GM19239 (cell line): ENCODE measurements at regions not wholly inside any gene's neighbourhood (a gene's known extent, or its start where the extent isn't known, plus 50 kb on each side); places are given as distances from the start of the nearest gene placed in this dataset.

Experiments used
- DNase-seq: peaks from one replicate; pipeline ENCODE4 v3.0.0; 2011; ENCODE audit warnings: low spot score; ENCODE audit not compliant: insufficient read length
- FAIRE-seq: peaks from 2 replicates; lab custom pipeline; 2011; peaks lifted over from hg19 to GRCh38; lab: Jason Lieb, UNC

DNA sequence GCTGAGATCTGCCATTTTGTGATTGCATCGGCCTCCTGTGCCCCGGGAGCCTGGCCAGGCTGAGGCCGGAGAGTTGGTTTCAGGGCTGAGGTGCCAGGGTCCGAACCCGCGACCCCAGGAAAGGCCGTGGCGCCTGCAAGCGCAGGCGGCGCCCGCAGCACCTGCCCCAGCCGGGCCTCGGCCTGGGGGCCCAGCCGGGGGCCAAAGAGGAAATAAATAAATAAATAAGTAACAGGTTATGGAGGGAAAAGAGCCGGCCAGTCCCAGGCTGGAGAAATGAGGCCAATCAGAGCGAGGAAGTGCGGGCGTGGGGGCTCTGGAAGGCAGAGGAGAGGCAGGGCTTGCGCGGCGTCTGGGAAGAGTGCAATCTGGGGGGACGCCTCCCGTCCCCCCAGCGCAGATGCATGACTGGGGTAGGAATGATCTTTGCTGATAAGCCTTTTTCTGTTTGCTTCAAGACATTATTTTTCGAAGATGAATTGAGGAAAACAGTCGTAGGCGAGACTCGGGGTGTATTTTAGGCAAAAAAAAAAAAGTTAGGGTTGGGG, 145.6 kb upstream of the ZNF536 start:
- DNase-seq = peak; percentile 23
- FAIRE-seq = no peak

DNA sequence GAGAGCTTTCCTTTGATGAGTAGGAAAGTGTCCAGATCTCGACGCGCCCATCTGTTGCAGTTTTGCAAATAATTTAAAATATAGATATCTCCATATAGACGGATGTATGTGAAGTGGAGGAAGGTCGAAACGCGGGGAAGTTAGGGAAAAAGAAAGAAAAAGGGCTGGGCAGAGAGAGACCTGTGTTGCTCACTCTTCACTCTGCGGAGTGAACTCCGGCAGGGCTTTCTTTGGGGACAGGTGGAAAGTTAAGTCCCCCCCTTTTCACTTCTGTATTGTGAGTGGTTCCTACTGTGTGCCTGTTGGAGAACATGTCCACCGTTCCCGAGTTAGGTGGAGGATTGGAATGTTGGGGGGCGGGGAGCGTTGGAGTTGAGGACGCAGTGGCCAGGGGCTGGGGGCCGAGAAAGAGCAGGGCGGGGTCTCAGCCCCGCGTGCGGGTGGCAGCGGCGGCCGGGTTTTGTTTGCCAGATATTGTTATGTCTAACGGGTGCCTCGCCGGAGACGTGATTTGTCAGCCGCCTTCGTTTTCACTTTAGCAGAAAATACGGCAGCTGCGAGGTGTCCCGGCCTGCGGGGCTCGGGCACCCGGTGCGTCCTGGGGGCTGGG, 145.1 kb upstream of the ZNF536 start:
- DNase-seq = no peak

DNA sequence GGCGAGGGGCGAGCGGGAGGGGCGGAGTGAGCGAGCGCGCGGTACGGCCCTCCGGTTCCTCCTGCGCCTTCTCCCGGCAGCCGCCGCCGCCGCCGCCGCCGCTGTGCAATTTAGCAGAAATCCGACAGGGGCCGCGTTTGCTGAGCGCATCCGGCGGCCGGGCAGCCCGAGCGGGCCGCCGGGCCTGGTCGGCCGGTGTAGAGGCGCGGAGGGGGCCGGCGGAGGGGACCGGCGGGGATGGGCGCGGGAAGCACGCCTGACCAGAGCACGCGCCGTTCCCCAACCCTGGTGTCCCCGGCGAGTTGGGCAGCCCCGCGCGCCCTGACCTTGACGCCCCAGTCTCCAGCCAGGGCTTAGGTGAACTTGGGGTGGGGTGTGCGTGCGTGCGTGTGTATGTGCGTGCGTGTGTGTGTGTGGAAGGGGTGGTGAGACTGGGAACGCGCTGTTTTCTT, 144.5 kb upstream of the ZNF536 start:
- peak; percentile 85 for DNase-seq
- FAIRE-seq = no peak

More for the DNA sequence above, 145.1 kb upstream of the ZNF536 start:
- FAIRE-seq = no peak

DNA sequence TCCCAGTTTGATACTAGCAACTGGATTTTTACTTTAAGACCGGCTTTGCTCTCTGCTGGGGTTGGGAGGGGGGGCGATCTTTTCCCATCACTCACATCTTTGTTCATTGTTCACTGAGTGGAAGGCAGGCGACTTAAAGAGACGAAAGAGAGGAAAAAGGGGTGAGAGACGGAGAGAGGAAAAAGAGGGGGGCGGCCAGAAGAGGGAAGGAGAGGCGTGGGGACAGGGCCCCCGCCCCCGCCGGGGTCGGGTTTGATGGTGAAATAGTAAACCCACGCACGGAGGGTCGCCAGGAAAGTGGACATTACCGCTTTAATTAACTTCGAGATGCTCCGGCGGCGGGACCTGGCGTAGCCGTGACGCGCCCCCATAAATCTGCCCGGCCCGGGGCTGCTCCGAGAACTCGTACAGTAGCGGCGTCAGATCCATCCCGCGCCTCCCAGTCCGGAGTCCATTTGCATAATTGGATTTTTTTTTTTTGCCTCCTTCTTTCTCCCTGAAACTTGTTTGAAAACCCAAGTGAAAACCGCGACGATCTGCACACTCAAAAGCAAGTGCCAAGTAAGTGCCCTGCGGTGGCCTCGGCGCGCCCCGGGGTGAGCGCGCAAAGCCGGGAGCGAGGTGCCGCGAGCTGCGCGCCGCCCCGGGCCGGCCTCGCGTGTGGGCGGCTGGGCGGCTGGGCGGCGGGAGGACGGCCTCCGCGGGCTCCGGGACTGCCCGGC, 143.9 kb upstream of the ZNF536 start:
- DNase-seq (peak; percentile 27), FAIRE-seq (no peak)

DNA sequence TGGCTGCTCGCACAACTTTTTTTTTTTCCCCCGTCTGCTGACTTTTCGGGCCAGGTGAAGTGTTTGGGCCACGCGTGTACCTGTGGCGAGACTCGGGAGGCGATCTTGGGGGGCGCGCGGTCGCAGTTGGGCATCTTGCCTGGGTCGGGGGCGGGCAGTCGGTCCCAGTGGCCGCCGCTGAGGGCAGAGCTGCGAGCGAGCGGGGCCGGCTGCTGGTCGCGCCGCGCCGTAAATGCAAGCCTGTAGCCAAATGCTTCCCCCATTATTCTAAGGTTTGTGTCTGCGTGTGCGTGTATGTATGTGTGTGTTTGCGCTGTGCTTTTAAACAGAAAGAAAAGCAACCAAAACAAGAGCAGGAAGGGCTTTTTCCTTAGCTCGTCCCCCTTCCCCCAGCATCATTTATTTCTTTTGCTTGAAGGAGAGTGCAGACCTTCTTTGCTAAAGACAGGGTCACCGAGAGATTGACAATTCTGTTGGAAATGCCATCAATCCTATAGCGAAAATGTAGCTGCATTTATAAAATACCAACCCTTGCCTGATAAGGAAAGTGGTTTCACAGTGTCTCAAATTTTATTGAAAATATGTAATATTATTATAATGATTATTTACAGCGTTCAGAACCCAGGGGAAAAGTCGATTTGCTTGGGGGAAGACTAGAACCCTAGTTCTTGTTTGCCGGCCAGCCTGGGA, 143.2 kb upstream of the ZNF536 start:
- no peak for DNase-seq
- no peak for FAIRE-seq

DNA sequence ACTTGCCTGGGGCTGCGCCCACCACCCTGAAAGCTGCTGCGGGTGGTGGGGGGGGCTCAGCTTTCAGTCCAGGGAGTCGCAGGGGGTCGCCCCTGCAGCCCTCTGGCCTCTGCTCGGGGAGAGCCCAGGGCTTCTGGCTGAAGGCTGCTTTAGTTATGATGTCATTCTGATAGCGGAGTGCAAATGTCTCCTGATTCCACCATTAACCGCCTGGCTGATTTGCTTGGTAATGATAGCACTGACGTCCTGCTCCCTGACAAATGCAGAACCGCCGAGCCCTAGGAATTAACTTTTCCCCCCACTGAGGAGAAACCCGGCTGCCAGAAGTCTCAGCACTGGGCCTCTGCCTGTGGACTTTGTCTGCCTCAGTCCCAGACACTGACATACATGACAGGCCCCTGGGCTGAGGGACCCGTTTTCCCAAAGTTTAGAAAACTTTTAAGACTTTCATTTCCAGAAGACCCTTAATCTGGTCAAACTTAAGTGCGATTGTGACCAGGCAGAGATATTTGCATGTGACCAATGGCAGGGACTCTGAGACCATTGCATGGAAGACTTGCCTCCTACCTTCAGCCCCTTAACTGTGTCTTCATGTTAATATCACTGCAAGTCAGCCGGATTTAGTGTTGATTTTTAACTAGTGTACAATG, 142.5 kb upstream of the ZNF536 start:
- DNase-seq (no peak), FAIRE-seq (no peak)

DNA sequence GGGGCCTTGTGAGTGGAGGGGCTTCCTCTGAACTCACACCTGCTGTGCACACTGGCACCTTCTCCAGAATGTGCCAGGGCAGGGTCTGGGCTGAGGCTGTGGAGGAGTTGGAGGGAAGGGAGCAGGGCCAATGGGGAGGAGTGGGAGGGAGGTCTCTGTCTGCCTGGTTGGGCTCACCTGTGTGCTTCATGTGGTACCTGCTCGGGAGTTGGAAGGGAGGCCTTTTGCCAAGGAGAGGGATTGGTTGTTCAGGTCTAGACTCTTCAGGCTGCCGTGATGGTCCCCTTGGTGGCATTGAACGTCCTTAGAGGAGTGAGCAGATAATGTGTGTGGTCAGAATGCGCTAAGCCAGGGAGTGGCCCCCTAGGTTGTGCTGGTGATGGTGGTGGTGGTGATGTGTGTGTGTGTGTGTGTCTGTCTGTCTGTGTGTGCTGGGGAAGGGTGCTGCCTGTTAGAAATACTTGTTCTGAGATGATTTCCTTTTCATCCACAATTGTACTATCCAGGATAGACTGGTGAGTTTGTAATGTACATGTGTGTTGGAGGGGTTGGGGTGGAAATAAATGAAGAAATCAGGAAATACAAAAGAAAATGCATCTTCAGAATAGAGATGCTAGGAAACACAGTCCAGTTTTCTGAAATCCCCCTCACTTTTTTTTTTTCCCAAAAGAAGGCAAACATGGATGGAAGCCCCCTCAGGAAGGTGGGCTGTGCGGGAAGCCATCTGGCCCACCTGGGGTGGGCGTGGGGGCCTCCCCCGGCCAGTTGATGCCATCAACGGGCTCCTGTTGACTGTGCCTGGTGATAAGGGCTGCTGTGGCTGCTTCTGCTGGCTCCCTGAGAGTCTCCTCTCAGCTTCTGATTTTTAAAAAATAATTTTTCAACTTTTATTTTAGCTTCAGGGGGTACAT, 140.5 kb upstream of the ZNF536 start:
- no peak for DNase-seq
- FAIRE-seq = no peak

DNA sequence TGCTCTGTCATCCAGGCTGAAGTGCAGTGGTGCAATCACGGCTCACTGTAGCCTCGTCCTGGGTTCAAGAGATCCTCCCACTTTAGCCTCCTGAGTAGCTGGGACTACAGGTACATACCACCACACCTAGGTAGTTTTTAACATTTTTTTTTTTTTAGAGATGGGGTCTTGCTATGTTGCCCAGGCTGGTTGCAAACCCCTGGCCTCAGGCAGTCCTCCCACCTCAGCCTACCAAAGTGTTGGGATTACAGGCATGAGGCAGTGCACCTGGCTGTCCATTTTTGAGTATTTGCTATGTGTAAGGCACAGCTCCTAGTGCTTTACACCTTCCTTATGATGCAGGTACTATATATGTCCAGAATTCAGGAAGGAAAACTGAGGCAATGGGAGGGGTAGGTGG, 138.8 kb upstream of the ZNF536 start:
- no peak for FAIRE-seq
- no peak for DNase-seq

DNA sequence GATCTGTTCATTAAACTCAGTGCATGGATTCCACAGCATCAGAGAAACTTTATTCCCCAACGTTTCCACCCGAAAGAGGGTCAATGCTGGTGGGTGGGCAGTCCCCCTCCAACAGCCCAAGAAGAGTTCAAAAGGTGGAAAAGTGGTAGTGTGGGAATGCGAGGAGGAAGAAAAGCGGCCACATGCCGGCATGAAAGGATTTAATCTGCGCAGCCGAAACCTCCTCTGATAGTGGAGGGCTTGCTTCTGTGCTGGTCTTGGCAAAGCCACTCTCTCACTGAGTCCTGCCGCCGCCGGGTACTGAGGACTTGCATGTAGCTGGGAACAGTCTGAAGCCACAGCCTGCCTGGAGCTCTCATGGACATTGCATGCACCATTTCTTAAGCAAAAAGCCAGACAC, 136.2 kb upstream of the ZNF536 start:
- FAIRE-seq = no peak
- no peak for DNase-seq

DNA sequence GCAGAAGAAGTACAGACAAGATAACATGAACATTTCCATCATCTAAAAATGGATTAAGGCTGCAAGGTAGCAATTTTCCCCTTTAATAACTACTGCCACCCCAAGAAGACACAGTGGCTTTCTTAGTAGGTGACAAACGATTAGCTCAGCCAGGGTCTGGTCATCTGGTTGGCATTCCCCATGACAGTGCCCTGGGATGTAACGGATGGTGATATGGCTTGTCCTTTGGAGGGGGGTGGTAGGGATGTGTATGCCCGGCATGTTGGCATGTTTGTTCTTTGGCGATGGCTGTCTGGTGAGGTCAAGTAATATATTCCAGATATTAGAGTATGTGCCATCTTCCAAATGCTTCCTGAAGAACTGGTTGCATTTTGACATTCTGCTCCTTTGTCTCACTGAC, 135.6 kb upstream of the ZNF536 start:
- FAIRE-seq = no peak
- DNase-seq = no peak

DNA sequence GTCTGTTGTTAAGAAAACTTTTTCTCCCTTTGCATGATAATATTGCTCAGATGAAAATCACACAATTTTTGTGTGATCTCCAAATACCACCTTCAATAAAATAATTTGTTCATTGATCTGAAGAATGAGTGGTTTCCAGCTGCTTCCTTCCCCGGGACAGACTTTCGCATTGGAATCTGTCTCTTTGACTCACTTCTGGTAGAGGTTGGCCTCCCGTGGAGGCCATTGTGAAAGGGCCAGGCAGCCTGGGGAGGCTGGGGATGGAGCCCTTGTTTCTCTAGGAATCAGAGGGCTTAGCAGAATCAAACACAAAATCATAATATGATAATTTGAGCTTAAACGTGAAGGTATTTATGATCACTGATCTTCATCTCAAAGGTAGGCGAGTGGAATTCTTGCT, 135.0 kb upstream of the ZNF536 start:
- FAIRE-seq (no peak), DNase-seq (no peak)

DNA sequence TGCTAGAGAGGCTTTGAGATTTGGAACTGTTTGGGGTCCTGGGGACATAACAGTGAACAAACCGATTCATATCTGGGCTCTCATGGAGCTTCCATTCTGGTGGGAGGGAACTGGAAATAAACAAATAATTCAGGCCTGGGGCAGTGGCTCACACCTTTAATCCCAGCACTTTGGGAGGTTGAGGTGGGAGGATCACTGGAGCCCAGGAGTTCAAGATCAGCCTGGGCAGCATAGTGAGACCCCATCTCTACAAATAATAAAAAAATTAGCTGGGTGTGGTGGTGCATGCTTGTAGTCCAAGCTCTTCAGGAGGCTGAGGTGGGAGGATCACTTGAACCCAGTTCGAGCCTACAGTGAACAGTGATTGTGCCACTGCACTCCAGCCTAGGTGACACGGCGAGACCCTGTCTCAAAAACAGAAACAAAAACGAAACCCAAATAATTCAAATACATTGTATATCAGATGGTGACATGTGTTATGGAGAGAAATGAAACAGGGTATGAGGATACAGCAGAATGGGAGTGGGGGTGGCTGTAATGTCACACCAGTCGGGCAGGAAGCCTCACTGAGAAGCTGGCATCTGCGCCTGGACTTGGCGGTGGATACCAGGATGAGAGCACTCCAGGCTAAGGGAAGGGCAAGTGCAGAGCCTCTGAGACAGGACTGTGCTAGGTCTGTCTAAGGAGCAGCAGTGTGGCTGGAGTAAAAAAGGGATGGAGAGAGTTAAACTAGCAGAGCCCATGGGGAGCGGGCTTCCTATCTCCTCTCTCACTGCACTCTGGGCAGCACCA, 131.1 kb upstream of the ZNF536 start:
- DNase-seq (no peak), FAIRE-seq (no peak)

DNA sequence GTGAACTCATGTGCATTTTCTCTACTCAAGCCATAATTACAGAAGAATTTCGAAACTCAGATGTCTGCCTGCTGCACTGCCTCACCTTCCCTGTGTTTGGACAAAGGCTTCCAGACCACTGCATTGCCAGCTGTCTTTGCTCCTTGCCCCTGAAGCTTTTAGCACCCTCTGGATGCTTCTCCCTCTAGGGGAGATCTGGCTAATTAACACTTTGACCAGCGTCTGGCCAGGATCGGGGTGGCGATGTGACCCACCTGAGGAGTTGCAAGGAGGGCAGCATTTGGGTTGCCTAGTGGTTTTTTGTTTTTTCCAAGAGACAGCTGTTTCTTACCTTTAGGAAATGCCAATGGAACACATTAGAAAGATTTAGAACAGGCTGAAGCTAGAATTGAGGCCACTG, 127.7 kb upstream of the ZNF536 start:
- FAIRE-seq (no peak), DNase-seq (no peak)

DNA sequence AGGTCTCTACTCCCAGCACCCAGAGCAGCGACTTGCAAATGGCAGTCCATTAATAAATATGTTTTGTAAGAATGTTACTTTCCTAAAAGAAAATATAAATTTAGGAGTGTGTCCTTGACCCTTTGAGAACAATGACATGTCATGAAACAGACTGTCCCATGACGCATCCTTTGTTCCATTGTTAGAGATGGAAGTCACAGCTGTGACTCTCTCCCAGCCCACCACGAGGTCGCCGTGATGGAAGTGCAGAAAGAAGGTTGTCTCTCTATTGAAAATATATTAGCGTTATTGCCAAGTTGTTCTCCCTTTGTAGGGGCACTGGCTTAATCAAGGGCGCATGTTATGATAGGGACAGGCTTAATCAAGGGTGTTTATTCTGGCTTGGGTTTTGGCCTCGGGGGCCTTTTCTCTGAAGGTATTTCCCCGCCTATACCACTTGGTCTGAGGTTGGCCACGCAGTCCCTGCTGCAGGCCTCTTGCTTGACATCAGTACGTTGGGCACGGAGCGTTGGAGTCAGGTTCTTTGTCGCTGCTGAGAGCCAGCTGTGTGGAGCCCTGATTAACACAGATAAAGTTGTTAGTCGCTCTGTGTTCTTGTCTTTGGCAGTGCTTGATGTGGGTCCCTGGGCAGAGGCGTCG, 126.7 kb upstream of the ZNF536 start:
- FAIRE-seq (no peak), DNase-seq (no peak)

DNA sequence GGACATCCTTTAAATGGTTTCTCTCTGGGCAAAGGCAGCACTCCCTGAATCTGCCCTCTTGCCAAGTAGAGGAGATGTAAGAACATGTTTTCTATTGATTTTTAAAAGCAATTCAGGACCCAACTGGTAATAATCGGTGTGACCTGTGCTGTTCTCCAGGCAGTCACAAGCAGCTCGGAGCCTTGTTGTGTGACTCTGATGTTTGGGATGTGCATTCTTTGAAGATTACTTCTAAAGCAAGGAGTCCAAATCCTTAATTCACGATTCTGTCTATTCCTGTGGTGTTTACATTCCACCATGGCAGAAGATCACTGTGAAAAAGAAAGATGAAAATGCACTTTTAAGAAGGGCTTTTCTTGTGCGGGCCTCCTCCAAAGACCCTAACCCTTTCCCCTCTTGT, 122.3 kb upstream of the ZNF536 start:
- FAIRE-seq (no peak), DNase-seq (no peak)

DNA sequence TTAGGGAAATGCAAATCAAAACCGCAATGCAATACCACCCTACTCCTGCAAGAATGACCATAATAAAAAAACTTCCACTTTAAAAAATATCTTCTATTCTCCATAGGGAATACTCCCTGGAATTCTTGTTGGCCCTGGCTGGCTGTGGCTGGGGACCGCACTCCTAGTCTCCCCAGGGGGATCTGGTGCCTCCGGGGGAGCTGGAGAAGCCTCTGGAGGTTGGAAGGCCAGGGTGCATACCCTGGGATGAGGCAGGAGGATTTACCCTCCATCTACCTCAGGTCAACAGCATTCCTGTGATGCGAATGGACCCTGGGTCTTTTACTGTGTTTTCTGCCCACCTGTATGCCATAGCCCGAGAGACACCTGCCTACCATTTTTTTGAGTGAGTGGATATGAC, 120.0 kb upstream of the ZNF536 start:
- DNase-seq (no peak), FAIRE-seq (no peak)

DNA sequence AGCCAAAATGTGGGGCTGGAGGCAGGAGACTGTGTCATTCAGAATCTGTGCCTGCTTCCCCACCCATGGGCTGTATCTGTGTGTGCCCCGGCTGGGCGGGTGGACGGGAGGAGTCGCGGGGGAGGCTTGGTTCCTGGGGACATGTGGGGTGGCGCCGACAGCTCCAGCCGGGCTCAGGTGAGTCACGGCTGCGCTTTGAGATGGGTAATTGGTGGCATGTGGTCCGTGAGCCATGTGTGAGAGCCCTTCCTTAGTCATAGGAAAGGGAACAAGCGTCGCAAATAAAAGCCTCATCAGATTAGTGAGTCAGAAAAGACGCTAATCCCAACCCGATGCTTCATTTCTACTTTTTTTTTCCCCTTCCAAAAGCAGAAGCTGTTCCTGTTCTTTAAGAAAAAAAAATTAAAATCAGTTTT, 118.6 kb upstream of the ZNF536 start:
- no peak for FAIRE-seq
- no peak for DNase-seq

DNA sequence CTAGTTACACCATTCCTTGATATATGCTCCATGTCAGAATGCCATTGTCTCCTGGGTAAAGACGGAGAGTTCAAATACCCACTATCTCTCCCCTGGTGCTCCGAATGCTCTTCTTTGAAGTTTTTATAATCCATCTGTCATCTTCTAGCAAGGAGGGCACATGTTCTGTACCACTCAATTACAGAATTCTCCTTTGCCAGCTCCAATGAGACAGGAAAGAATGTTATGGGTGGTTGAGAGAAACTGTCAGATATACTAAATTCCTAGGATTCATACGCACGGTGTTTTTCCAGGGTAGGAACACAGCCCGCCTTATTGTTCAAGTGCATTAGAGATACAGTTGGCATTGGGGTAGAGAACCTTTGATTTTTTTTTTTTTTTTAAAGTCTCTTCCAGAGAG, 118.0 kb upstream of the ZNF536 start:
- FAIRE-seq (no peak), DNase-seq (no peak)
